MM.1S (cell line): ENCODE measurements at regions not wholly inside any gene's neighbourhood (a gene's known extent, or its start where the extent isn't known, plus 50 kb on each side); places are given as distances from the start of the nearest gene placed in this dataset.

Experiments used
- CTCF ChIP-seq: fragments of 300-600 bp; sonication (generic); IDR thresholded peaks from 2 replicates; pipeline ENCODE4 v1.5.1; 2016; ENCODE audit warnings: antibody characterized with exemption, low read length, mixed read lengths
- EZH2 ChIP-seq: fragments of 300-600 bp; sonication (generic); optimal IDR thresholded peaks from 2 replicates; pipeline ENCODE3; 2017; ENCODE audit warnings: low read depth, mild to moderate bottlenecking, antibody characterized with exemption, low read length, mixed read lengths
- EZH2phosphoT487 ChIP-seq: fragments of 300-600 bp; sonication (generic); IDR thresholded peaks from 2 replicates; pipeline ENCODE4 v1.6.1; 2018; ENCODE audit warnings: antibody characterized with exemption, low read length

DNA sequence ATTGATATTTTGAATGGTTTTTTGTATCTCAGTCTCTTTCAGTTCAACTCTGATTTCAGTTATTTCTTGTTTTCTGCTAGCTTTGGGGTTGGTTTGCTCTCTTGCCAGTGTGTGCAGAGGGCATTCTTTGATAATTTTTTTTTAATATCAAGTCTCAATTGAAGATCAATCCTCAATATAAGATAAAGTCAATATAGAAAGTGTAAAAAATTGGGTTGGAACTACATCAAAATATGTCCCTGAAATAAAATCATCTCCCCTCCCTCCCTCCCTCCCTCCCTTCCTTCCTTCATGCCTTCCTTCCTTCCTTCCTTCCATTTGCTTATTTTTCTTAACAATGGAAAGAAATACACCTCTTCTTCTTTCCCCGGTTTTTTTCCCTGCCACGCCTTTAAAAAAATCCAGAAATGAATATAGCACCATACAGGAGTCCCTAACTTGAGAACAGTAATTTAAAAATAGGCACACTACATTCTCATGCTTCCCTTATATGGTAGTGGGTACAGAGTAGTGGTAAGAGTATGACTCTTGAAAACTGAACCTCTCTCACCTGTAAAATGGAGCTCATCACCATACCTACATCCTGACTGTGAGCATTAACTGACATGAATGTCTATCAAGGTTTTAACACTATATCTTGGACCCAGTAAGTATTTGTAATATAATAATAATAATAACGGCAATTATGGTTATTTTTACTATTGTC, 221.9 kb downstream of the GIPC2 start:
- TF ChIP-seq CTCF: no peak
- no peak for TF ChIP-seq EZH2phosphoT487
- TF ChIP-seq EZH2: no peak
